Superior temporal gyrus (tissue), 1 donor: ENCODE measurements at regions not wholly inside any gene's neighbourhood (a gene's known extent, or its start where the extent isn't known, plus 50 kb on each side); places are given as distances from the start of the nearest gene placed in this dataset.
"Not testable (repeated sequence)": the region's sequence is repeated elsewhere in the genome, so short reads cannot be mapped to it uniquely, and the experiment has no call there.

Experiments
- DNase-seq: peaks from one replicate; pipeline ENCODE4 v3.0.0-alpha.2; 2016; ENCODE audit errors: extremely low spot score

DNA sequence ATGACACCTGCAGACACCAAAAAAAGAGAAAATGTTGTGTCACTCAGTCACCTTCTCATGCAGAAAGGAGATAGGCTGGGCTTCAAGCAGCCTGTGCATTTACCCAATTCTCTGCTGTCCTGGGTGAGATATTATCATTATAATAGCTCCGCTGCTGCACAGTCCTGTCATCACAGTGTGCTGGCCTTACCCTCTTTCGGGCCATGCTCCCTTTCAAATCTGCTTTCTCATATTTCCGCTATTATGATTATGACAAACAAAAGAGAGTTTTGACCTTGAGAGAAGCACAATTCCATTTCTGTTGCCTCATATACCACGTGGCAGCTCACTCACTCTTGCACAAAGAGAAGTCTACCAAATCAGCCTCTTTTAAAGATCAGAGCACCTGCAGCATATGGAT lies 1350.1 kb upstream of the ACO1 start:
- no peak for DNase-seq

DNA sequence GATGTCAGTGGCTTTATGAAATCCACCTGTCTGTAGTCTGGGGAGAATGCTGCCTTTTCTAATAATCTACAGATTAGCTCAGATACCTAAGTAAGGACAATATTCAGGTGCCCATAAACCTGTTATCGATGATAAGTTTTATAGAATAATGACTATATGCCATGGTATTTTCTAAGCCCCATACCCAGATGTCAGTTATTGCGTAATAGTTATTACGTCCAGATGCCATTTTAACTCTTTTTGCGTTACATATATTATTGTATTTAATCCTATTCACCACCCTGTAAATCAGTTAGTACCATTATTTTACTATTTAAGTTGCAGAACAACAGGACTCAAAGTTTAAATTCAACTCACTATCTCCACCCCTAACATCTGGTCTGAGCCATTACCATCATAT lies 1343.9 kb upstream of the ACO1 start:
- no peak for DNase-seq

DNA sequence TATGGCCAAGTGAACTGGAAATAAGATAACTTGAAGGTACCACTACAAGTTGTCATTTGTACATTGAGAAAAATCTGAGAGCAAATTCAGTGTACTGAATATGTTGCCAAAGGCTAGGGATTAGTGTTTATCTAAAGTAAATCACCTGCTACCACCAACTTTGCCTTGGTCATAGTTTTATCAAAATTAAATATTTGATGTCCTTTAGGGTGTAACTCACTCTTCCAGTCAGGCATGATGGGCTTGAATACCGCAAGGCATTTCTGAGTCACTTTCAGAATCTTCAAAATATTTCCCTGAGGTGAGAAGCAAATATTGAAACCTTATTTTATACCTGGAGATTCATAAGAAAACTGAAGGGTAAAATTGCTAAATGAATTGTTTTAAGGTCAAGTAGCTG lies 1338.6 kb upstream of the ACO1 start:
- DNase-seq: no peak

DNA sequence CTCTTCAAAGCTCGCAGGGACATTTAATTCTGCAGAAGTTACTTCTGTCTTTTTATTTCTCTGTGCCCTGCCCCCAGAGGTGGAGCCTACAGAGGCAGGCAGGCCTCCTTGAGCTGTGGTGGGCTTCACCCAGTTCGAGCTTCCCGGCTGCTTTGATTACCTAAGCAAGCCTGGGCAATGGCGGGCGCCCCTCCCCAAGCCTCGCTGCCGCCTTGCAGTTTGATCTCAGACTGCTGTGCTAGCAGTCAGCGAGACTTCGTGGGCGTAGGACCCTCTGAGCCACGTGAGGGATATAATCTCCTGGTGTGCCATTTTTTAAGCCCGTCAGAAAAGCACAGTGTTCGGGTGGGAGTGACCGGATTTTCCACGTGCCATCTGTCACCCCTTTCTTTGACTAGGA lies 1322.9 kb upstream of the ACO1 start:
- DNase-seq: not testable (repeated sequence)

DNA sequence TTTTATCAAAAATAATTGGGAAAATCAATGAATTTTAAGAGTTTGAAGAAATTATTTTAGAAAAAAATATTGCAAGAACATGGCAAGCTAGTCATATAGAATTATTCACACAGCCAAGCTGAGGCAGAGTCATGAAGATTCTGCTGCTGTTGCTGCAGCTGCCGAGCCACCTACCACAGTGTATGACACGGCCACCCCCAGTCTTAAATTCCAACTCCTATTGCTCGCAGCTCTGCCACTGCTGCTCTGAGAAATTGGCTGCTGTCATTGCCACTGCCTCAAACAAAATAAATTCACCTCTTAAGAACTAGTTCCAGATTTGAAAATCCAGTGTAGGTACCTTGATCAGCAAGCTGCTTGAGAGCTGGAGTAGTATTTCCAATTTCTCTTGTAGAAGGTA lies 1318.8 kb upstream of the ACO1 start:
- no peak for DNase-seq

DNA sequence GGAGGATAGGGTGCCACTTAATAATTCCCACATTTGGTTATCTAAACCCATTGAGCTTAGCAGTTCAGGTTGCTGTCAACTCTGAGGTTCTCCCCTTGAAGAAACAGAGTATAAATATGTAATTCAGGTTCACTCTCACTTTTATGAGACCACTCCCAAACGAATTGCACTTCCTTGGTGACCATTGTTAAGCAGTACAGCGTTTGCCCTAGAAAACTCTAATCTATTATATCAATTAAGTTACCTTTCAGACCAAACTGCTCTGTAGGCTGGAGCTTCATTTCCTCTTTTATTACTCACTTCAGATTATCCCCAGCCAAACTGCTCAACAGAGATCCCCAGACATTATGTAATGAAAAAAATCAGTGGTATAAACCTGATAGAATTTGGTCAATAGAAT lies 1317.0 kb upstream of the ACO1 start:
- no peak for DNase-seq

DNA sequence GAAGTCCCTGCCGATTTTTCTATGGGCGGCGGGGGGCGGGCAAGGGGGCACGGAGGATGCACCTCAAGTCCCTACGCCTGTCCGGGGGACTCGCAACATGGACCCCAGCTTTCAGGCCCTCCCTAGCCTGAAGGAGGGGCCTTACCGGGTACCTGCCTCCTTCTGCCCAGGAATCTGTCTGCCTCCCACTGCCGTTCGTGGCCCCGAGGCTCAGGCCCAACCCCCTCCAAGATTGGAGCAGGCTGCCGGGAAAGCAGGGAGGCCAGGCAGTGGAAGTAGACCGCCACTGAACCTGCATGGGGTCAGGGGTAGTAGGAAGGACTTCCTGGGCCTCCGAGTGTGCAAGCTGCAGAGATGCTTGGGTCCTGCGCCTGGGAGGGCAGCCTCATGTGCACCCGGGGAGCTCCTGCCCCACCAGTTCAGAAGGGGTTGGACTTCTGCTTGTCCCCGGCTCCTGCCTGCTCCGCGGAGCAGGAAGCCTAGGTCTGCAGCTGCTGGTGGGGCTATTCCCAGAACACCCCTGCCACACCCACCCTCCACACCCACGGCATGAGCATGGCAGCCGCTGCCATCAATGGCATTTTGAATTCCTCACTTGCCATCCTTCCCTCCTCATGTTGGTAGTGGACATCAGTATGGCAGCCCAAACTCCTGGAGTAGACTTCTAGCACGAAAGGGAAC lies 1312.7 kb upstream of the ACO1 start:
- DNase-seq: no peak

DNA sequence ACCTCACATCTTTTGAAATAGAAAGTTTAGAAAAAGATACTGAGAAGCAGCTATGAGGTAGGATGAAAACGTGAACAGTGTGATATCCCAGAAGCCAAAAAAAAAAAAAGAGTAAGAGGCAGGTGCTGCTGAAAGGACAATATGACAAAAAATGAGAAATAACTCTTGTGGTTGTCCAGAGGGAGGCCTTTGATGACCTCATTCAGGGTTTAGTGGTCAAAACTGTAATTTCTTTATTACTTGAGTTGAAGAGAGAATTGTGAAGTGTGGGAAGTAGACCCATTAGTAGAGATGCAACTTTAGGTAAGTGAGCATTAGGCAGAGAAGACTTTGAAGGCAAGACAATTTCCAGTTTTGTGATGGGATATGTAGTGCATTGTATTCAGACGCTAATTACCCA lies 1306.3 kb upstream of the ACO1 start:
- no peak for DNase-seq

DNA sequence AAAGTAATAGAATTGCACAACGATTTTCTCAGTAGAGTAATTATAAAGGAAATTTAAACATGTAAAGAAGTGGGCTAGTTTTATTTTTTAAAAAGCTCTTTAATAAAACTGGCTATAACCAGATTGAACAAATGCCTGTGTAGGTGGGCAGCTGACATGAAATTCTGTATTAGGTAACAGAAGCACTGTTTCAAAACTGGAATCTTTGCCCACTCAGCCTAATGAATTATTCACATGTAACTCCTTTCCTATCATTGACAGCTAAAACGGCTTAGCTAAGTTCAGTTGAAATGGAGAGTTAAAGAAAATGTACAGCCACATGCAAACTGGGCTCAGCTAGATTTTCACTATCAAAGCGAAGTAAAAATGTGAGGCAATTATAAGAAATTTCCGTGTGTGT lies 1300.1 kb upstream of the ACO1 start:
- no peak for DNase-seq

DNA sequence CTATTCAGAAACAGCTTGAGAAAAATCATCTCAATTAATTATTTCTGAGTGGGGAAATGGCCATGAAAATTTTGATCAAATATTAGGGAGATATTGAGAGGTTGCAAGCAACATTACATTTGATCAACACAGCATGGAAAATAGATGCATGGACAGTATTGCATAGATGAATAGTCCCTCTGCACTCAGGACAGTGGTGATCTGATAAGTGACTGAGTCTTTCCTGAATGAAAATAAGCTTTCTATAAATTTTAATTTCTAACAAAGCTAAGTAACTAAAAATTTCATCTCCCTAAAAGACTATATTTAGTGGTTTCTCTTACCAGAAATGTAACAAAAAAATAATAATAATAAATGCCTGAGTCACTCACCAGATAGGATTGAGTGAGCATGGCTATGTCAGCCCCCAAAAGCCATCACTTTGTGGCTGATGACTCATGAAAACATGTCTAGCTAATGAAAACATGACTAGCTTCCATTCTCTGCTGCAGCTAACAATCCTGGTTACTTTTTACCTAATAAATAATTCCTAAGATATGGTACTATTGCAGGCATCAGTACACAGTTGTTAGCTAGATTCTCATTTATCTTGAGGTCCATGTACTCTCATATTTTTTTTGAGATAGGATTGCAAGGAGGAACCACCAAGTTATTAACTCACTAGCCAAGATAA lies 1294.8 kb upstream of the ACO1 start:
- no peak for DNase-seq

DNA sequence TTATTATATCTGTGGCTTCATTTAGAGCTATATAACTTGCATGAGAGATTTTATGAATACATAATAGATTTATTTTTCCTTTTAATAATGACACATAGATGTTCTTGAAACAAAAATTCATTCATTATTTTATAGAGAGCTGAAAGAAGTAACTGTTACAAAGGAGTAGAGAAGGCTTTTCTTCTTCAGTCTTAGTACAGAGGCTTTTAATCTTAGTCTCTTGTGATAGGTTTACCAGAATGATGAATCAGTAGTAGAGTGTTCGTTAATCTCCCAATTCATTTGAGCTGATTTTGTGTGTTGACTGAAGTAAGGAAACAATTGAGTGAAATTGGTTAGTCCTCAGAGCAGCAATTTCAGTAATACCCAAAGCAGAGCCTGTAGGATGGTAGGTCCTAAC lies 1284.1 kb upstream of the ACO1 start:
- no peak for DNase-seq

DNA sequence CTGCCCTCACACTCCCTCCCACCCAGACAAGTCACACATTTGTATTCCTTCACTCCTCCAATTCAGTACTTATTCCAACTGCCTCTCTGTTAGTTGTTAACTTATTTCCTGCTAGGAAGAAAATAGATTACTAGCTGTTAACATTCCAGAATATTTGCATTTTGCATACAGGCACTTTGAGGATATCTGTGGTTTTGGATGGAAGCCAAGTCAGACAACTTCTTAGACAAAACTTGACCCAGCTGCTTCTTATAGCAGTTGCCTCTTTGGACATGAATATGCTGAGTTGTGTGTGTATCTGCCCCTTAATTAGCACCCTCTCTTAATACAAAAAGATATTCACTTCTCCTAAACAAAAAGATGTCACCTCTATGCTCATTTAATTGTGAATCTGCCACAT lies 1280.6 kb upstream of the ACO1 start:
- DNase-seq: no peak

DNA sequence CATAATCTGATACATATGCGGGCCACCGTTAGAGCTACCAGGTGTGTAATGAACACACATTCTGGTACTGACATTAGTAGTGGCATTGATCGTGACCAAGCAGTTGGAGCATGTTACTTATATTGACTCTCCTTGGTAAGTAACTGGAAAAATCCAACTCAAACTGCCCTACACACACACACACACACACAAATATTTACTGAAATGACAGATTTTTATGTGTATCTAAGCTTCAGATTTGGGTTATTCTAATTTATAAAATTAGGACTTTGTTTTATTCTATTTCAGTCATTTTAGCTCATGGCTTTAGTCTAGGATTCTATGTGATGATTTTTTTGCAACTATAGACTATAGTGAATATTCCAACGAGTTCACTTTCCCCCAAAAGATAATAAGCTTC lies 1280.2 kb upstream of the ACO1 start:
- DNase-seq: no peak

DNA sequence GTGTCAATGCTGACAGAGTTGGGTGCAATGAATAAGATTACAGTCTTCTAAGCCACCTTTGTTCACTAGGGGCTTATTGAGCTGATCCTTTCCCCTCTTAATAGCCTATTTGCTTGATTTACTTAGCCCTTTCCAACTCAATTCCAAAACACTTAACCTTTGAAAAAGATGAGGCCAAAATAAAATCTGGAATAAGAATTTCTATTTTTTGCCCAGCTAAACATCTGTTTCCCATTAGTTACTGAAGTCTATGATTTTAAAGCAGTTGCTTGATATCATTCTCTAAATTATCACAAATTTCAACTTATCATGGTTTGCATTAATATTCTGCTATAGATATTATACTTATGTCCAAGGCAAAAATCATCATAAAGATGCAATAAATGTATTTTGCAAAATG lies 1272.0 kb upstream of the ACO1 start:
- DNase-seq: no peak

DNA sequence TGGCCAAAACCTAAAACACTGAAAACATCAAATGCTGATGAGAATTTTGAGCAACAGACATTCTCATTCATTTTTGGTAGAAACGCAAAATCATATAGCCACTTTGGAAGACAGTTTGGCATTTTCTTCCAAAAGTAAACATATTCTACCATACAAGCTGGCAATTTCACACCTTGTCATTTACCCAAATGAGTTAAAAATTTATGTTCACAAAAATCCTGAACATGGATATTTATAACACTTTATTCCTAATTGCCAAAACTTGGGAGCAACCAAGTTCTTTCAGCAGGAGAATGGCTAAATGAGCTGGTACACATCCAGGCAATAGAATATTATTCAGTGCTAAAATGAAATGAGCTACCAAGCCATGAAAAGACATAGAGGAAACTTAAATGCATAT lies 1270.1 kb upstream of the ACO1 start:
- no peak for DNase-seq

DNA sequence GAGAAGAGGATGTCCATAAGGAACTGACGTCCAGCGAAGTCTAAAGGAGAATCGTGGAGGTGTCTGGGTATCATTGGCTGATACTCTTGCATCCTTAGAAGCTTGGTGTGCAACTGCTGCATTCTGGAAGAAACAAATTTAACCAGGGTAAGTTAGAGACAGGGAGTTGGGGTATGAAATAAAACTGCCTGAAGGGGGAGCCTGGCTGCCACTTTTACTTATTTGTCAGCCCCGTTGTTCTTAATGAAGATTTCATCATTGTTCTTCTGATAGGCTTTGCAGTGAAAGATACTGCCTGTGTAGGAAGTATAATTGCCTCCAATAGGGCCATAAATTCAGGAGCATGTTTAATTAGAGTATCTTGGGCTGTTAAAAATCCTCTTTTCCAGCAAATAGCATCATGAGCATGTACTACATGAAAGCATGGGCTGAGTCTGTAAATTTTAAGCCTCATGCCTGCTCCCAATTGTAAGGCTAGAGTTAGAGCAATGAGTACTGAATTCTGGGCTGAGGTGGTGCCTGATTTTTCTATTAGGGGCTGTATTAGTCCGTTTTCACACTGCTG lies 1264.5 kb upstream of the ACO1 start:
- DNase-seq: no peak

DNA sequence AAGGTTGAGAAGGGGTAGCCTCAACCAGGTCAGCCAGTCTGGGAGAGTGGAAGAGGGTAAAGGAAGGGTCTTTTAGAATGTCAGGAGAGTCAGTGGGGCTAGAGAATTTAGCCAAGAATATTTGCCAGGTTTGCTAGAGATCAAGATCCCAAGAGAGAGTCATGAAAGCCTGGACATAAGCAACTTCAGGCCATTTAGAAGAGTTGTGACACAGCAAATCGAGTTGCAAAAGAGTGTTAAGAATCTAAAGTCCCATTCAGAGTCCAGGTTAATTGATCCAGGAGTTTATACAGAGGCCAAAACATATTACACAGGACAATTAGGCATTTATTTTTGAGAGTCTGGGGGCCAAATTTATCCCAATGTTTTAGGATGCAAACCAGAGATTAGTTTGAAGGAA lies 1260.1 kb upstream of the ACO1 start:
- no peak for DNase-seq

DNA sequence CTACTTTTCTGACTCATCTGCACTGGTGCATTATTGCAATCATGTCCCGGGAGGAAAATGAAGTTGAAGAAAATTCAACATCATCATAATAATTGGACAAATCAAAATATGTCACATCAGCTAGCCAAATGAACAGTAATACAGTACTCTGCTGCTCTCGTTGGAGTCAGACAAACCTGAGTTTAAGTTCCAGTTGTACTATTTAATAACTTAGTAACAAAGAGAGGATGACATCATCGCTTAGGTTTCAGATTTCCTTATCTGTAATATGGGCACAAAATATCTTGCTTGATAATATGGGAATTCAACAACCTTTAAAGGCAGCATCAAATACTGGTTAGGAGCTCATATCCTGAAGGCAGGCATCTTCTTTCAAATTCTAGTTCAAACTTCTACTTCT lies 1248.9 kb upstream of the ACO1 start:
- DNase-seq: no peak

DNA sequence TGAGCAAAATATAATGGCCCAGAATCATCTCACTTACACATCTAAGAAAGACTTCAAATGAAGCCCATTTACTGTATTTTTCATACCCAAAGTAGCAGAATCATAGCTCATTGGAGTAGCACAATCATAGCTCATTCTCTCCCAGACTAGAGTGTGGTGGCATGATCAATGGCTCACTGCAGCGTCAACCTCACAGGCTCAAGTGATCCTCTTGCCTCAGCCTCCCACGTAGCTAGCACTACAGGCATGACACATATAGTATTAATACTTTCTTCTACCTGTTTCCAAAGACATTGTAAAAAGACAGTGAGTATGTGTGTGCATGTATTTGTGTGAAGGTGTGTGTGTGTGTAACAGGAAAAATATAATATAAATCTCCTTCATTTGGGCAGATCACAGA lies 1247.9 kb upstream of the ACO1 start:
- no peak for DNase-seq

DNA sequence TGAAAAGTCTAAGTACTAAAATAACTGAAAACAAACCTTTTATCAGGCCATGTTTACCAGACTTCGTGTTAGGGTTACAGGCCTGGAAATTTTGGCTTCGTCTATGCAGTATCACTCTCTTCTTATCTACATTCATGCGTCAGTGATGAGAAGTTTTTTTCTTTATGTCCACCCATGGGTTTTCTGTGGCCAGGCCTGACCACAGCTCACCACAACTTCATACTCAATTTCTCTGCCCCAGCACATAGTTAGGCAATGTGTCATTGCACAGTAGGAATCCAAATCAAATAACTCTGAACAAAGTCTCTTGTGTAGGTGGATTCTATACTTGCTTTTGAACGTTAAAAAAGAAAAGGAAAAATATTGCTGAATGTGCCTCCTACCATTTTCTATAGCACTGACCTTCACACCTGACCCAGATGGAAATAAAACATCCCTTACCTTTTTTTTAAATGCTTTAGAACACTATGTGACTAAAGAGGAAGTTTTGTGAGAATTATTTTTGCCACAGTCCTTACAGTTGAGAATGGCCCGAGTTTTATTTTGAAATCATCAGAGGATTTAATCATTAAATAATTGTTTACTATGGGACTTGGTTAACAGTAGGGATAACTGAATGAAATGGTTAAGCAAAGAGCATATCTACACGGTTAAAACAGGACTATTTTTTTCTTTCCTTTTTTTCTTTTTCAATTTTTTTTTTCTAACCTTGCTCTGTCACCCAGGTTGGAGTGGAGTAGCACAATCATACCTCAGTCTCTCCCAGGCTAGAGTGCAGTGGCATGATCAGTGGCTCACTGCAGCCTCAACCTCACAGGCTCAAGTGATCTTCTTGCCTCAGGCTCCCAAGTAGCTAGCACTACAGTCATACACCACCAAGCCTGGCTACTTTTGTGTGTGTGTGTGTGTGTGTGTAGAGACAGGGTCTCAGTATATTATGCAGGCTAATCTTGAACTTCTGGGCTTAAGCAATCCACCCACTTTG lies 1247.0 kb upstream of the ACO1 start:
- no peak for DNase-seq

DNA sequence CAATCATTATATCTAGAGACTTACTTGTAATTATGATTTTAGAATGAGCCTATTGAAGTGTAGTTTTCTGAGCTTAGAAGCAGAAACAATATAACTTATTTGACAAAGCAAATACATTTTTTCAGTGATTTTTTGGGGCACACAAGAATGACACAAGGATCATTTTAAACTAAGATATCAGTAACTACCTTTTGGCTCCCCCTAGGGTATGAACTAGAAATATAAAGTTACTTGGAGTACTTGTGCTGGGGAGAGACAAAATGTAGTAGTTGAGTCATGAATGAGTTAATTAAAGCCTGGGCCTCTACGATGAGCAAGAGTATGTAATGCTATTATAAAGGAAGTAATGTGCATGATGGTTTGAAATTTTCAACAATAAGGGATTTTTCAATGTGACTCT lies 1244.1 kb upstream of the ACO1 start:
- DNase-seq: no peak

DNA sequence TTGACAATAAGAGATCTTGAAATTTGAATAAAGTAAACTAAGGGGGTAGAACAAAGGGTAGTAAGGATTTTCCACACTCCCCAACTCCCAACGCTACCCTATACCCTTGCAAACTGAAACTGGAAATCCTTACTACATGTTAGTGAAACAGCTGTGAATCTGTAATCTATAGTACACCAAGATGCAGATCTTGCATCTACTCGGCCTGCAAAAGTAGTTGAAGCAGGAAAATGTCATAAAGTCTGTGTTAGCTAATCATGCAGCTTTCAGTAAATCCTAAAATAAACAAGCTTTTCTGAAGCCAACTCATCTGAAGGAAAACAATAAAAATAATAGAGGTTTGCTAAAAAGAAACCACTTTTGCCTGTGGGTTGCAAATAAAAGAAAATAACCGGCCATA lies 1242.0 kb upstream of the ACO1 start:
- DNase-seq: no peak
